Activated T-helper 1 cell treated with anti-CD3 and anti-CD28 coated beads, Interleukin-12 subunit alpha, Interleukin-12 subunit beta, Interleukin-2, Interleukin-4 antibody, amounts not matched to agents 30 ng/mL and 10 ng/mL and 1 ng/mL, durations not matched to agents 14 hours and 24 hours and 36 hours (primary cell): ENCODE measurements at regions not wholly inside any gene's neighbourhood (a gene's known extent, or its start where the extent isn't known, plus 50 kb on each side); places are given as distances from the start of the nearest gene placed in this dataset.

Experiments
- DNase-seq: peaks from one replicate; pipeline ENCODE4 v3.0.0; 2021; ENCODE audit warnings: low spot score
- H3K27ac Mint-ChIP-seq: one replicate; pipeline ENCODE4 v1.8.0; 2021; ENCODE audit warnings: mild to moderate bottlenecking, mixed read lengths
- H3K27me3 Mint-ChIP-seq: one replicate; pipeline ENCODE4 v1.8.0; 2022; ENCODE audit warnings: mild to moderate bottlenecking, moderate library complexity, mixed read lengths; ENCODE audit not compliant: insufficient read depth
- H3K36me3 Mint-ChIP-seq: one replicate; pipeline ENCODE4 v1.8.0; 2021; ENCODE audit warnings: low read depth, mixed read lengths
- H3K4me1 Mint-ChIP-seq: one replicate; pipeline ENCODE4 v1.8.0; 2021; ENCODE audit warnings: low read depth, mixed read lengths
- H3K4me3 Mint-ChIP-seq: one replicate; pipeline ENCODE4 v1.8.0; 2021; ENCODE audit warnings: mild to moderate bottlenecking, moderate library complexity, mixed read lengths
- H3K9me3 Mint-ChIP-seq: one replicate; pipeline ENCODE4 v1.8.0; 2021; ENCODE audit warnings: mixed read lengths
- intact Hi-C: fragments of 100-400 bp; cut with micrococcal nuclease; formaldehyde crosslinking; loops from one replicate; pipeline ENCODE4 v1.15.1; 2024

- Mint-ChIP-seq H3K4me3 (no peak overlapping the region), H3K27me3 (peaks cover 34% of the 10 kb centered on the region), H3K36me3 (no peaks in the 10 kb centered on the region), H3K27ac (no peak overlapping the region), H3K4me1 (no peaks in the 10 kb centered on the region), H3K9me3 (no peaks in the 10 kb centered on the region)
- intact Hi-C loops: no loop called here
- no peak for DNase-seq
These were observed 106.8 kb downstream of the VPREB1 start for GRCh38 chr22:22351366-22351765.

- Mint-ChIP-seq H3K9me3 (no peaks in the 10 kb centered on the region), H3K4me3 (no peak overlapping the region), H3K4me1 (no peaks in the 10 kb centered on the region), H3K27ac (no peak overlapping the region), H3K36me3 (no peaks in the 10 kb centered on the region), H3K27me3 (peaks cover 31% of the 10 kb centered on the region)
- intact Hi-C loops: no loop called here
- no peak for DNase-seq
These were observed 107.9 kb downstream of the VPREB1 start for GRCh38 chr22:22352371-22352999.

- no peaks in the 10 kb centered on the region for H3K4me1 Mint-ChIP-seq
- H3K36me3 Mint-ChIP-seq: no peaks in the 10 kb centered on the region
- DNase-seq: no peak
- no peak overlapping the region for H3K27ac Mint-ChIP-seq
- no peak overlapping the region for H3K4me3 Mint-ChIP-seq
- intact Hi-C loops: loop anchor here (5.0 kb wide), 1 partner anchor 67 kb away; no protein-coding TSS in a partner anchor
- peaks cover 25% of the 10 kb centered on the region for H3K27me3 Mint-ChIP-seq
- no peaks in the 10 kb centered on the region for H3K9me3 Mint-ChIP-seq
These were observed 110.7 kb downstream of the VPREB1 start for GRCh38 chr22:22355096-22355834.

- Mint-ChIP-seq H3K9me3 (no peaks in the 10 kb centered on the region), H3K27me3 (peaks cover 29% of the 10 kb centered on the region), H3K4me1 (no peaks in the 10 kb centered on the region), H3K27ac (no peak overlapping the region), H3K4me3 (no peak overlapping the region), H3K36me3 (no peaks in the 10 kb centered on the region)
- peak; percentile 69 for DNase-seq
- intact Hi-C loops: loop anchor here (5.0 kb wide), 1 partner anchor 65 kb away; no protein-coding TSS in a partner anchor
These were observed 112.7 kb downstream of the VPREB1 start for GRCh38 chr22:22357024-22357883.

DNA sequence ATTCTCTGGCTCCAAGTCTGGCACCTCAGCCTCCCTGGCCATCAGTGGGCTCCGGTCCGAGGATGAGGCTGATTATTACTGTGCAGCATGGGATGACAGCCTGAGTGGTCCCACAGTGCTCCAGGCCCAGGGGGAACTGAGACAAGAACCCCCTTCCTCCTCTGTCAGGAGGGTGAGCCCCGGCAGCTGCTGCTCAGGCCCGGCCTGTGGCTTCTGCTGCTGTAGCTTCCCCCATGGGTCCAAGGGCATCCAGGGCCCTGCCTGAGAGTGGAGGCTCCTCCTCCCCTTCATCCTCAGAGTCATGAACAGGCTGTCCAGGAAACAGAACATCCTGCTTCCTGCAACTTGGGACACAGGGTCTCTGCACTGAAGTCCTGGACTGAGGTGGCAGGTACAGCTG is 113.6 kb downstream of the VPREB1 start:
- no peak for DNase-seq
- Mint-ChIP-seq H3K4me1 (no peaks in the 10 kb centered on the region), H3K4me3 (no peak overlapping the region), H3K27me3 (peaks cover 33% of the 10 kb centered on the region), H3K27ac (no peak overlapping the region), H3K9me3 (no peaks in the 10 kb centered on the region), H3K36me3 (no peaks in the 10 kb centered on the region)
- intact Hi-C loops: loop anchor here (5.0 kb wide), 1 partner anchor 64 kb away; no protein-coding TSS in a partner anchor

DNA sequence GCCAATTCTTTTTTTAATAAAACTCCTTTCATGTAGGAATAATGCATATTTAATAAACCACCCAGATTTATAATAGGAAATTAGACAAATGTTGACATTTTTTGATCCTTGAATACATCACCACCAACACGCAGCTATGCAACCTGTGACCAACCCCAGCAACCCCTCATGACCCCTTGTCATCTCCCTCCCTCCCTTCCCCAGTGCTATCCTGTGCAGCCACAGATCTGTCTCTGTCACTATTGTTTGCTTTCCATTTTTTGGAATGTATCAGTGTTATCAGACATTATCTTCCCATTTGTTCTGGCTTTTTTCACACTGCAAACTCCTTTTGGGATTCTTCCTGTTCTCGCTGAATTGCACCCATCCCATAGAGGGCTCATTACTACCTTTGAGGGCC is 114.1 kb downstream of the VPREB1 start:
- intact Hi-C loops: loop anchor here (5.0 kb wide), 1 partner anchor 64 kb away; no protein-coding TSS in a partner anchor
- H3K27ac Mint-ChIP-seq: no peak overlapping the region
- no peaks in the 10 kb centered on the region for H3K9me3 Mint-ChIP-seq
- DNase-seq: no peak
- no peak overlapping the region for H3K4me3 Mint-ChIP-seq
- H3K4me1 Mint-ChIP-seq: no peaks in the 10 kb centered on the region
- peaks cover 30% of the 10 kb centered on the region for H3K27me3 Mint-ChIP-seq
- H3K36me3 Mint-ChIP-seq: no peaks in the 10 kb centered on the region

- Mint-ChIP-seq H3K27me3 (peaks cover 30% of the 10 kb centered on the region), H3K27ac (no peak overlapping the region), H3K36me3 (no peaks in the 10 kb centered on the region), H3K4me1 (no peaks in the 10 kb centered on the region), H3K9me3 (no peaks in the 10 kb centered on the region), H3K4me3 (no peak overlapping the region)
- DNase-seq: no peak
- intact Hi-C loops: loop anchor here (5.0 kb wide), 1 partner anchor 63 kb away; no protein-coding TSS in a partner anchor
These were observed 114.9 kb downstream of the VPREB1 start for GRCh38 chr22:22359465-22359864.

DNA sequence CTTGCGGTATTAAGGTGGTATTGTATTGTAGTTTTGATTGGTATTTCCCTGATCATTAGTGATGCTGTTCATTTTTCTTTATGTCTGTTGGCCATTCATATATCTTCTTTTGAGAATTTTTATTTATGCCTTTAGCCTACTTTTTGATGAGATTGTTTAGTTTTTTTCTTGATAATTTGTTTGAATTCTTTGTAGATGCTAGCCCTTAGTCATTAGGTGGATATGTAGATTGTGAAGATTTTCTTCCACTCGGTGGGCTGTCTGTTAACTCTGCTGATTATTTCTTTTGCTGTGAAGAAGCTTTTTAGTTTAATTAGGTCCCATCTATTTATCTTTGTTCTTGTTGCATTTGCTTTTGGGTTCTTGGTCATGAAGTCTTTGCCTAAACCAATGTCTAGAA is 115.4 kb downstream of the VPREB1 start:
- Mint-ChIP-seq H3K4me3 (no peak overlapping the region), H3K27ac (no peak overlapping the region), H3K27me3 (peaks cover 32% of the 10 kb centered on the region)

DNA sequence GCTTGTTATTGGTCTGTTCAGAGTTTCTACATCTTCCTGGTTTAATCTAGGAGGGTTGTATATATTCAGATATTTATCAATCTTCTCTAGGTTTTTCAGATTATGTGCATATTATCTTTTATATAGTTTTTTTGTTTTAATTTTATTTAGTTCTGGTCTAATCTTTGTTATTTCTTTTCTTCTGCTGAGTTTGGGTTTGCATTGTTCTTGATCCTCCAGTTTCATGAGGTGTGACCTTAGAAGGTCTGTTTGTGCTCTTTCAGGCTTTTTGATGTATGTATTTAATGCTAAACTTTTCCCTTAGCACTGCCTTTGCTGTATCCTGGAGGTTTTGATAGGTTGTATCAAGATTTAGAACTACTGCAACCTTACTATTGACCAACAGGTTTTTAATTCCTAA is 117.7 kb downstream of the VPREB1 start:
- Mint-ChIP-seq H3K4me1 (no peaks in the 10 kb centered on the region), H3K27me3 (peaks cover 46% of the 10 kb centered on the region), H3K36me3 (no peaks in the 10 kb centered on the region), H3K27ac (no peak overlapping the region), H3K9me3 (no peaks in the 10 kb centered on the region), H3K4me3 (no peak overlapping the region)
- intact Hi-C loops: no loop called here
- no peak for DNase-seq

More for the DNA sequence above, 115.4 kb downstream of the VPREB1 start:
- Mint-ChIP-seq H3K4me1 (no peaks in the 10 kb centered on the region), H3K36me3 (no peaks in the 10 kb centered on the region), H3K9me3 (no peaks in the 10 kb centered on the region)
- intact Hi-C loops: no loop called here
- DNase-seq: no peak

DNA sequence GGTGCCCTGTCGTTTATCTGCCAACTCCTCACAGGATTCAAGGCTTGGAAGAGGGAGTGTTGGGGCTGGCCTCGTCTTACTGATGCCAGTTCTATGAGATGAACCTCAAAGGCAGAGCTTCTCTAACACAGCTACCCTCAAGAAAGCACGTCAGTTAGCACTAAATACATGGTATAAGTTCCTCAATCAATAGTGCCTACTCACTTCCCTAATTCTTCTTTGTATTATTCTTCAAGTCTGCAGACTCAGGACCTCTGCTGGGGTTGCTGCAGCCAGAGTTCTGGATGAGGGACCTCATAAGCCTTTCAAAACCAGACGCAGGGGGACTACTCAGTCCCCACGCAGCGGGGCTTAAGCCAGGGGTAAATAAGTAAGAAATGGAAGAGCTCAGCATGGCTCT is 118.3 kb downstream of the VPREB1 start:
- no peak for DNase-seq
- Mint-ChIP-seq H3K9me3 (no peaks in the 10 kb centered on the region), H3K27me3 (peaks cover 50% of the 10 kb centered on the region), H3K36me3 (no peaks in the 10 kb centered on the region), H3K4me3 (no peak overlapping the region), H3K4me1 (no peaks in the 10 kb centered on the region), H3K27ac (no peak overlapping the region)
- intact Hi-C loops: no loop called here

DNA sequence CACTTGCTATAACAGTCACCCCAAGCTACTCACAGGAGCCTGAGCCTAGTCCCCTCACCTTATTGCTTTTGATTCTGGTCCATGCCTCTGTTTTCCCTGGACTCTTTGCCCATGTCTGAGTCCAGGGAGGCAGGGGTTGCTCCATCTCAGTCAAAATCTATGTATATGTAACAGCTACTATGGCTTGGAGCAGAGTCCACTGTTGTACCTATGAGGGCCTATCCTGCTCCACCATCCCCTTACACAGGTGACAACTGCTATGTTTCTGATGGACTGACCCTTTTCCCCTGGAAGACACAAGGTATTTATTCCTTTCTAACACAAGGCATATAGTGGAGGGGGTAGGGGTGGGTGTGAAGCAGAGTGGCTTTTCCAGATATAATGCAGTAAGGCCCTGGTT is 119.6 kb downstream of the VPREB1 start:
- DNase-seq: no peak
- Mint-ChIP-seq H3K27ac (no peak overlapping the region), H3K27me3 (peaks cover 53% of the 10 kb centered on the region), H3K4me3 (no peak overlapping the region), H3K4me1 (no peaks in the 10 kb centered on the region), H3K36me3 (no peaks in the 10 kb centered on the region), H3K9me3 (no peaks in the 10 kb centered on the region)
- intact Hi-C loops: no loop called here

DNA sequence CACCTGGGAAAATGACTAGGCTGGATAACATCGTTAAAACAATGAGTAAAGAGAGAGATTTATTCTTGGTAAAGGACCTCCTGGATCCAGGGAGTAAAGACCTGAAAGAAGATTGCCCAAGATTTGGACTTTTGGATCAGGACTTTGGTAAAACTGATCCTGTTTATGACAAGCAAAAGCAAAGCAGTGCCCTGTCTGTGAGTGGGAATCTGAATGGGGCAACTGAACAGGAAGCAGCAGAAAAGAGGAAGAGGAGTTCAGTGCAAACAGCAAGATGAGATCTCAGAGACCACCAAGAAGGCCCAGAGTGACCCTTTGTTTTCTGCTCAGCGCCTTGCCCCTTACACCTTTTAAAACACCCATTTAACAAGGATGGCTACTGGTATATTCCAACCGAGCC is 122.0 kb downstream of the VPREB1 start:
- Mint-ChIP-seq H3K4me1 (no peaks in the 10 kb centered on the region), H3K27me3 (peaks cover 50% of the 10 kb centered on the region), H3K27ac (no peak overlapping the region), H3K4me3 (no peak overlapping the region), H3K9me3 (no peaks in the 10 kb centered on the region), H3K36me3 (no peaks in the 10 kb centered on the region)
- intact Hi-C loops: no loop called here
- no peak for DNase-seq

DNA sequence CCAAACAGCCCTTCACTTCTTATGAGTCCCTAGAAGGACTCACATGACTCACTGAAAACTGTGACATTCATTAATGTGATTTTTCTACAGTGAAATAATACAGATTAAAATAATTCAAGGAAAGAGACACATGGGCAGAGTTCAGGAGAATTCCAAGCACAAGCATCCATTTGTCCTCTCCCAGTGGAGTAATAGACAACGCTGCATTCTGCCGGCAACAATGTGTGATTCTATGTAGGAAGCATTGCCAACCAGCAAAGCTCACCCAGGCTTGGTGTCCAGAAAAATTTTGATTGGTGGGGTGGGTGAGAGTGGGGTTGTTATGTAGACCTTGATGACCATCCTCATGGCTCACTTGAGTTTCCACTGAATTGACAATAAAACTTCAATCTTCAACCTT is 123.9 kb downstream of the VPREB1 start:
- Mint-ChIP-seq H3K27ac (no peak overlapping the region), H3K9me3 (no peaks in the 10 kb centered on the region), H3K4me3 (no peak overlapping the region), H3K4me1 (no peaks in the 10 kb centered on the region), H3K36me3 (no peaks in the 10 kb centered on the region), H3K27me3 (peaks cover 47% of the 10 kb centered on the region)
- no peak for DNase-seq
- intact Hi-C loops: no loop called here
